ENCODE measurements at regions not wholly inside any gene's neighbourhood (a gene's known extent, or its start where the extent isn't known, plus 50 kb on each side); places are given as distances from the start of the nearest gene placed in this dataset.

- TF ChIP-seq CTCF (IDR thresholded peaks at IDR 0.05) (no peak), POLR2A (IDR thresholded peaks at IDR 0.05) (no peak)
These were observed 273.2 kb downstream of the IL15 start for GRCh38 chr4:141909541-141909940.
